ENCODE measurements at regions not wholly inside any gene's neighbourhood (a gene's known extent, or its start where the extent isn't known, plus 50 kb on each side); places are given as distances from the start of the nearest gene placed in this dataset.
"Not testable (repeated sequence)": the region's sequence is repeated elsewhere in the genome, so short reads cannot be mapped to it uniquely, and the experiment has no call there.

DNA sequence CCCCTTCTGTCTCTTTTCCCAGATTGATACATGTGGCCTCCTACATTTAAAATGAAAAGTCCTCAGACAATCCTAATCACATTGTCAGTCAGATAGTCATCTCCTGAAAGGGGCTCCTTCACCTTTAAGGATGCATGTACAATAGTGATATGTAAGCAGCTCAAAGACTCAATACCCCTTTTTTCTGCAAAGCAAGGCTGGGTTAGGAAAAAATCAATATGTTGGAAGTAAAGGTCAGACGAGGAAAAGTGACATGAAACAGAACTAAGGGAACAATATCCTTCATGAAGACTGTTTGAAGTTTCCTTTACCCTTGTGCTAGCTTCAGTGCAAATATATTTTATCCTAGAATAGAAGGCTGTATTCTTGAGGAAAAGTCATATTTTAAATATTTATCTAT lies 539.3 kb downstream of the NR2F2 start:
- H3K4me3 ChIP-seq (ENCODE audit: low read depth, low read length), result no peak overlapping the region
- no peak for TF ChIP-seq CTCF (IDR thresholded peaks at IDR 0.05; ENCODE audit: borderline replicate concordance, insufficient read depth, low read depth, low read length)

DNA sequence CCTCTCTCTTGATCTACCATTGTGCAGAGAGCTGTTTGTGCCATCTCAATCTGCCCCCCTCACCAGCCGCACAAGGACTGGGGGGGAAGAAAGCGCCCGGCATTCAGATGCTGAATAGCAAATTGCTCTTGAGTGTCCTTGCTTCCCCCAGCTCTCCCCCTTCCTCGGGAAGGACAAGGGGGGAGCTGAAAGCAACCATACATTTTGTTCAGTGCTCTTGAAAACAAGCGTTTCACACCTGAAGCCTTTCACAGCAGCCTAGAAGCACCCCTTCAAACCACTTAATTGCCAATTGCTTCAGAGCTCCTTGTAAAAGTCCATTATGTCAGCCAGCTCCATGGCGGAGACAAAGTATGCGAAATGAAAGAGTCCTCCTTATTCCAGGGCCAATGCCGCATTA lies 540.1 kb downstream of the NR2F2 start:
- no peak overlapping the region for H3K4me3 ChIP-seq (ENCODE audit: low read depth, low read length)

GRCh38 chr15:96877442-96877841 lies 546.9 kb downstream of the NR2F2 start:
- not testable (repeated sequence) for H3K4me3 ChIP-seq (ENCODE audit: low read depth, low read length)

More for the DNA sequence above, 540.1 kb downstream of the NR2F2 start:
- no peak for TF ChIP-seq CTCF (IDR thresholded peaks at IDR 0.05; ENCODE audit: borderline replicate concordance, insufficient read depth, low read depth, low read length)

DNA sequence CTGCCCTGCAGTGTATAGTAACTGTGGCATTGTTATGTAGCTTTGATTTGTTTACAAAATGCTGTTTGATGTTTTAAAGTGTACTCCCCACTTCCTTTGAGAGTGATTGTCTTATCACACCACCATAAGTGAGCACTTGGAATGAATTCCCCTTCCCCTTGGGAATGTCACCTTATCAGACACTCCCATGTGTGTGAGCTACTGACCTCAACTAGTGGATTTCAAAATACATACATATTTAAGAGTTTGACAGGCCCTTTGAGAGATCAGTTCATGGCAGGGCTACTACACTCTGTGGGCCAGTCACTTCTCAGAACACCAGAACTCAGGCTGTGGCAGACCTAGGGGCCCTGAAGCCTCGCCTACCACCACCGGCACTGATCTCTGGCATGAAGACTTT lies 547.6 kb downstream of the NR2F2 start:
- TF ChIP-seq CTCF (IDR thresholded peaks at IDR 0.05; ENCODE audit: borderline replicate concordance, insufficient read depth, low read depth, low read length), result no peak
- H3K4me3 ChIP-seq (ENCODE audit: low read depth, low read length), result no peak overlapping the region

GRCh38 chr15:96882121-96882772 lies 551.7 kb downstream of the NR2F2 start:
- no peak for TF ChIP-seq CTCF (IDR thresholded peaks at IDR 0.05; ENCODE audit: borderline replicate concordance, insufficient read depth, low read depth, low read length)
- H3K4me3 ChIP-seq (ENCODE audit: low read depth, low read length), result no peak overlapping the region

DNA sequence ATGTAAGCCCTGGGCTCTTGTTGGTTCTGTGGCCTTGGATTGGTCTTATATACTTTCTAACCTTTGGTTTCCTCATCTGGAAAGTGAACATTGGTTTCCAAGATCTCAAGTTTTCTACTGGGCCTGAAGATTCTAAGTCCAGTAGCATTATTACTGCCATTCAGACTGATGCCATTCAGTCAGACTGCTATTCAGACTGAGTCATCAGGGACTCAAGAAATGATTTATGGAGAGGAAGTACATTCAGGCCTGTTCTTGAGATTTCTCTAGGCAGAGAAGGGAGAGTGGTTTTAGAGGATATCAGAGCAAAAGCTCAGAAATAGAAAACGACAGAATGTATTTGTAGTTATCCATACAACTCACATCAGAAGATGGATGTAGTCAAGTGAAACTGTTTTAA lies 557.2 kb downstream of the NR2F2 start:
- no peak for TF ChIP-seq CTCF (IDR thresholded peaks at IDR 0.05; ENCODE audit: borderline replicate concordance, insufficient read depth, low read depth, low read length)

DNA sequence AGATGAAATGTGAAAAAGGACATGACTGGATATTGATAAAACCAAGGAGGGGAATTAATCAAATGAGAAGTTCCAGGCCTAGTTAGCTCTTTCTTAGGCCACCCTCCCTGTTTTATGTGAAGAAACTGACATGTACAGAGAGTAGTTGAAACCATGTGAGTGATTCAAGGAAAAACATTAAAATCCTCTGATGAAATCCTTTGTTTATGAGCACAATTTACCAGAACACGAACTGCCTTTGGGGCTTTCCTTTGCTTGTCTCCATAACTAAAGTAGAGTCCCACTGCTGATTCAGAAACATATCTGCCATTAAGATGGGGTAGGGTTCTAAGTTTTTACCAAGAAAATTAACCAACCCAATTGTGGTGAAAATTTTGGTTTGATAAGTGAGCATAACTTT lies 558.3 kb downstream of the NR2F2 start:
- no peak overlapping the region for H3K4me3 ChIP-seq (ENCODE audit: low read depth, low read length)
- no peak for TF ChIP-seq CTCF (IDR thresholded peaks at IDR 0.05; ENCODE audit: borderline replicate concordance, insufficient read depth, low read depth, low read length)

More for the DNA sequence above, 557.2 kb downstream of the NR2F2 start:
- H3K4me3 ChIP-seq (ENCODE audit: low read depth, low read length), result no peak overlapping the region
